Gastrocnemius medialis (tissue), 4 donors: ENCODE measurements at regions not wholly inside any gene's neighbourhood (a gene's known extent, or its start where the extent isn't known, plus 50 kb on each side); places are given as distances from the start of the nearest gene placed in this dataset.

Source experiments
- POLR2A ChIP-seq, 2 donors: fragments of 450-650 bp; IDR thresholded peaks; one replicate each; pipeline ENCODE4 v1.6.1; 2017; ENCODE audit warnings: antibody characterized with exemption in 2 of 2, mild to moderate bottlenecking in 2 of 2, moderate library complexity in 2 of 2
- TF ChIP-seq, protein P1 (sequence below), 5 experiments: fragments of 450-650 bp in 3 of 5; fragments of 200-600 bp in 2 of 5; sonication (generic) in 2 of 5; IDR thresholded peaks in 4 of 5; conservative IDR thresholded peaks in 1 of 5; 1 replicate in 4 of 5; 2 replicates in 1 of 5; pipeline ENCODE4 v1.5.1; 2016 to 2019; ENCODE audit warnings: antibody characterized with exemption in 5 of 5, mild to moderate bottlenecking in 3 of 5, moderate library complexity in 3 of 5

DNA sequence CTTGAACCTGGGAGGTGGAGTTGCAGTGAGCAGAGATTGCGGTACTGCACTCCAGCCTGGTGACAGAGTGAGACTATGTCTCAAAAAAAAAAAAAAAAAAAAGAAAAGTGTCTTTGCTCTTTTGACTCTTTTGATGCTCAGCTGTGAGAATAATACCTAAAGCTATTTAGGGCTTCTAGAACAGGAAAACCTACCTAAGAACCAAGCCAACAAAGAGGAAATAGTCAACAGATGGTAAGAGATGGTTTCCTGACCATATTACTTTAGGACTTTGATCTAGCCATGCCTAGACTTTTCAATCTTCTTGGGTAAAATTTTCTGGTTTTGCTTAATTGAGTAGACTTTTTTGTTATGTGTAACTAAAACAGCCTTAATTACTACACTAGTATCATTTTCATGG, 508.1 kb downstream of the EPHA7 start:
- TF ChIP-seq, protein P1, sequence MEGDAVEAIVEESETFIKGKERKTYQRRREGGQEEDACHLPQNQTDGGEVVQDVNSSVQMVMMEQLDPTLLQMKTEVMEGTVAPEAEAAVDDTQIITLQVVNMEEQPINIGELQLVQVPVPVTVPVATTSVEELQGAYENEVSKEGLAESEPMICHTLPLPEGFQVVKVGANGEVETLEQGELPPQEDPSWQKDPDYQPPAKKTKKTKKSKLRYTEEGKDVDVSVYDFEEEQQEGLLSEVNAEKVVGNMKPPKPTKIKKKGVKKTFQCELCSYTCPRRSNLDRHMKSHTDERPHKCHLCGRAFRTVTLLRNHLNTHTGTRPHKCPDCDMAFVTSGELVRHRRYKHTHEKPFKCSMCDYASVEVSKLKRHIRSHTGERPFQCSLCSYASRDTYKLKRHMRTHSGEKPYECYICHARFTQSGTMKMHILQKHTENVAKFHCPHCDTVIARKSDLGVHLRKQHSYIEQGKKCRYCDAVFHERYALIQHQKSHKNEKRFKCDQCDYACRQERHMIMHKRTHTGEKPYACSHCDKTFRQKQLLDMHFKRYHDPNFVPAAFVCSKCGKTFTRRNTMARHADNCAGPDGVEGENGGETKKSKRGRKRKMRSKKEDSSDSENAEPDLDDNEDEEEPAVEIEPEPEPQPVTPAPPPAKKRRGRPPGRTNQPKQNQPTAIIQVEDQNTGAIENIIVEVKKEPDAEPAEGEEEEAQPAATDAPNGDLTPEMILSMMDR (IDR thresholded peaks at IDR 0.05 in 4 of 5, conservative IDR thresholded peaks at IDR 0.05 in 1 of 5), result no peak
- TF ChIP-seq POLR2A (IDR thresholded peaks at IDR 0.05), result no peak
